SK-N-SH treated with all-trans-retinoic acid at 6 μM for 48 hours (cell line): ENCODE measurements at regions not wholly inside any gene's neighbourhood (a gene's known extent, or its start where the extent isn't known, plus 50 kb on each side); places are given as distances from the start of the nearest gene placed in this dataset.

Experiments
- ATAC-seq: fragments of 200-7000 bp; cut with Tn5 transposase; 3 replicates; pipeline ENCODE4 v1.9.1; 2020; ENCODE audit warnings: mild to moderate bottlenecking, moderate library complexity
- BACH2 ChIP-seq: fragments of 250-450 bp; sonication (Bioruptor Pico); IDR thresholded peaks from 2 replicates; pipeline ENCODE4 v1.9.0; 2021; ENCODE audit warnings: mild to moderate bottlenecking, borderline replicate concordance
- CREB5 ChIP-seq: fragments of 250-450 bp; sonication (Bioruptor Pico); IDR thresholded peaks from 2 replicates; pipeline ENCODE4 v1.5.1; 2020; ENCODE audit warnings: low read depth, mild to moderate bottlenecking, moderate library complexity
- CSDC2 ChIP-seq: fragments of 250-450 bp; sonication (Bioruptor Pico); IDR thresholded peaks from 2 replicates; pipeline ENCODE4 v1.5.0; 2020; ENCODE audit warnings: mild to moderate bottlenecking, moderate library complexity
- CSRNP3 ChIP-seq: fragments of 250-450 bp; sonication (Bioruptor Pico); IDR thresholded peaks from 2 replicates; pipeline ENCODE4 v1.5.1; 2021; ENCODE audit warnings: mild to moderate bottlenecking, moderate library complexity
- GLIS3 ChIP-seq: fragments of 250-450 bp; sonication (Bioruptor Pico); IDR thresholded peaks from 2 replicates; pipeline ENCODE4 v1.5.0; 2020; ENCODE audit warnings: mild to moderate bottlenecking, moderate library complexity
- ISL1 ChIP-seq: fragments of 250-450 bp; sonication (Bioruptor Pico); IDR thresholded peaks from 2 replicates; pipeline ENCODE4 v2.1.2; 2022; ENCODE audit warnings: mild to moderate bottlenecking, moderate library complexity
- OSR1 ChIP-seq: fragments of 250-450 bp; sonication (Bioruptor Pico); IDR thresholded peaks from 2 replicates; pipeline ENCODE4 v1.8.0; 2022; ENCODE audit warnings: moderate library complexity, mild to moderate bottlenecking, inconsistent platforms
- PPARA ChIP-seq: fragments of 250-450 bp; sonication (Bioruptor Pico); IDR thresholded peaks from 2 replicates; pipeline ENCODE4 v1.5.0; 2020; ENCODE audit warnings: mild to moderate bottlenecking, borderline replicate concordance
- RARB ChIP-seq: fragments of 250-450 bp; sonication (Bioruptor Pico); IDR thresholded peaks from 2 replicates; pipeline ENCODE4 v1.8.0; 2021; ENCODE audit warnings: mild to moderate bottlenecking, moderate library complexity
- TCF4 ChIP-seq: fragments of 250-450 bp; sonication (Bioruptor Pico); IDR thresholded peaks from 2 replicates; pipeline ENCODE4 v1.8.0; 2021; ENCODE audit warnings: mild to moderate bottlenecking, moderate library complexity, borderline replicate concordance
- TOX ChIP-seq: fragments of 250-450 bp; sonication (Bioruptor Pico); IDR thresholded peaks from 2 replicates; pipeline ENCODE4 v1.8.0; 2021; ENCODE audit warnings: mild to moderate bottlenecking, moderate library complexity, borderline replicate concordance
- ZC3H10 ChIP-seq: fragments of 250-450 bp; sonication (Bioruptor Pico); IDR thresholded peaks from 2 replicates; pipeline ENCODE4 v1.5.1; 2021; ENCODE audit warnings: mild to moderate bottlenecking, moderate library complexity
- ZFP3 ChIP-seq: fragments of 250-450 bp; sonication (Bioruptor Pico); IDR thresholded peaks from 2 replicates; pipeline ENCODE4 v1.5.0; 2020; ENCODE audit warnings: mild to moderate bottlenecking, moderate library complexity
- ZFP30 ChIP-seq: fragments of 450-650 bp; formaldehyde crosslinking; IDR thresholded peaks from 2 replicates; pipeline ENCODE4 v1.5.0; 2022; ENCODE audit warnings: mild to moderate bottlenecking, moderate library complexity
- ZNF565 ChIP-seq: fragments of 450-650 bp; formaldehyde crosslinking; conservative IDR thresholded peaks from 2 replicates; pipeline ENCODE4 v1.5.0; 2020; ENCODE audit warnings: low read depth, mild to moderate bottlenecking, moderate library complexity
- ZNF70 ChIP-seq: fragments of 450-650 bp; formaldehyde crosslinking; IDR thresholded peaks from 2 replicates; pipeline ENCODE4 v1.5.0; 2020; ENCODE audit warnings: mild to moderate bottlenecking, moderate library complexity
- TF ChIP-seq, protein P1 (sequence below): fragments of 250-450 bp; sonication (Bioruptor Pico); IDR thresholded peaks from 2 replicates; pipeline ENCODE4 v1.8.0; 2020; ENCODE audit warnings: mild to moderate bottlenecking, moderate library complexity, borderline replicate concordance
- TF ChIP-seq, protein P2 (sequence below): fragments of 250-450 bp; sonication (Bioruptor Pico); IDR thresholded peaks from 2 replicates; pipeline ENCODE4 v1.8.0; 2021; ENCODE audit warnings: low read depth, mild to moderate bottlenecking, moderate library complexity, borderline replicate concordance
- TF ChIP-seq, protein P3 (sequence below): fragments of 250-450 bp; sonication (Bioruptor Pico); IDR thresholded peaks from 2 replicates; pipeline ENCODE4 v1.5.0; 2020; ENCODE audit warnings: mild to moderate bottlenecking, moderate library complexity

DNA sequence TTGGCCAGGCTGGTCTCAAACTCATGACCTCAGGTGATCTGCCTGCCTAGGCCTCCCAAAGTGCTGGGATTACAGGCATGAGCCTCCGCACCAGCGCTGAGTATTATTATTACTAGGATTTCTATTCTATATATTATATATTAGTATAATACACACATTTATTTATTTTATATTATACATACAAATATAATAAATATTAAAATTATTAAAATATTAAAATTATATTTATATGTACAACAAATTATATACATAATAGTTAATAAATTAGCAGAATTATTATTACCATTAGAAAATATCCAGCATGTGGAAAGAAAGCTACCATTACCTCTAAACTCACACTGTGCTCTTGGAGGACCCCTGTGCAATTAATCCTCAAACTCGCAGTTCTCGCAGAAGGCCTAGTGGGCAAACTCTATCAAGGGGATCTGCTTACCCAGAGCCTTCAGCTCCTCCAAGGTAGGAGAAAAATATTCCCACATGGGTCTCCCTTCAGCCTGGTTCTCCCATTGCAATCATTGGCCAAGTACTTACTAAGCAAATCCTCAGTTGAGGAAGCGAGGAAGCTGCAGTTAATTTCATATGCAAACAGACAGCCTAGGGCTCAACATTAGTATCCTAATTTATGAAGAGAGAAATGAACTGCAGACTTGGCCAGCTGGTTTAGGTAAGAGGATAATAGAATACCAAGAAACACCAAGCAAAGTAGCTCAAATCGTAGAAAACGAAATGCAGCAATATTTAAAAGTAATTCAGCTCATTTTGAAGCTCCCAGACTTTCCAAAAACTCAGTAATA is 241.4 kb upstream of the IRX5 start:
- no peak for ATAC-seq
- TF ChIP-seq OSR1 (CRISPR knock-in tag) = no peak
- TF ChIP-seq, protein P1, sequence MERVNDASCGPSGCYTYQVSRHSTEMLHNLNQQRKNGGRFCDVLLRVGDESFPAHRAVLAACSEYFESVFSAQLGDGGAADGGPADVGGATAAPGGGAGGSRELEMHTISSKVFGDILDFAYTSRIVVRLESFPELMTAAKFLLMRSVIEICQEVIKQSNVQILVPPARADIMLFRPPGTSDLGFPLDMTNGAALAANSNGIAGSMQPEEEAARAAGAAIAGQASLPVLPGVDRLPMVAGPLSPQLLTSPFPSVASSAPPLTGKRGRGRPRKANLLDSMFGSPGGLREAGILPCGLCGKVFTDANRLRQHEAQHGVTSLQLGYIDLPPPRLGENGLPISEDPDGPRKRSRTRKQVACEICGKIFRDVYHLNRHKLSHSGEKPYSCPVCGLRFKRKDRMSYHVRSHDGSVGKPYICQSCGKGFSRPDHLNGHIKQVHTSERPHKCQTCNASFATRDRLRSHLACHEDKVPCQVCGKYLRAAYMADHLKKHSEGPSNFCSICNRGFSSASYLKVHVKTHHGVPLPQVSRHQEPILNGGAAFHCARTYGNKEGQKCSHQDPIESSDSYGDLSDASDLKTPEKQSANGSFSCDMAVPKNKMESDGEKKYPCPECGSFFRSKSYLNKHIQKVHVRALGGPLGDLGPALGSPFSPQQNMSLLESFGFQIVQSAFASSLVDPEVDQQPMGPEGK (CRISPR knock-in tag) = no peak
- TF ChIP-seq TOX = no peak
- no peak for TF ChIP-seq RARB (CRISPR knock-in tag)
- TF ChIP-seq, protein P2, sequence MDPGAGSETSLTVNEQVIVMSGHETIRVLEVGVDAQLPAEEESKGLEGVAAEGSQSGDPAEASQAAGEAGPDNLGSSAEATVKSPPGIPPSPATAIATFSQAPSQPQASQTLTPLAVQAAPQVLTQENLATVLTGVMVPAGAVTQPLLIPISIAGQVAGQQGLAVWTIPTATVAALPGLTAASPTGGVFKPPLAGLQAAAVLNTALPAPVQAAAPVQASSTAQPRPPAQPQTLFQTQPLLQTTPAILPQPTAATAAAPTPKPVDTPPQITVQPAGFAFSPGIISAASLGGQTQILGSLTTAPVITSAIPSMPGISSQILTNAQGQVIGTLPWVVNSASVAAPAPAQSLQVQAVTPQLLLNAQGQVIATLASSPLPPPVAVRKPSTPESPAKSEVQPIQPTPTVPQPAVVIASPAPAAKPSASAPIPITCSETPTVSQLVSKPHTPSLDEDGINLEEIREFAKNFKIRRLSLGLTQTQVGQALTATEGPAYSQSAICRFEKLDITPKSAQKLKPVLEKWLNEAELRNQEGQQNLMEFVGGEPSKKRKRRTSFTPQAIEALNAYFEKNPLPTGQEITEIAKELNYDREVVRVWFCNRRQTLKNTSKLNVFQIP (CRISPR knock-in tag) = no peak
- no peak for TF ChIP-seq ISL1 (CRISPR knock-in tag)
- TF ChIP-seq ZC3H10 = no peak
- no peak for TF ChIP-seq GLIS3 (CRISPR knock-in tag)
- TF ChIP-seq ZFP30 (CRISPR knock-in tag) = no peak
- no peak for TF ChIP-seq CSDC2
- no peak for TF ChIP-seq ZNF70
- TF ChIP-seq TCF4 = no peak
- TF ChIP-seq CREB5 = no peak
- no peak for TF ChIP-seq PPARA (CRISPR knock-in tag)
- TF ChIP-seq ZFP3 (CRISPR knock-in tag) = no peak
- no peak for TF ChIP-seq CSRNP3

- ATAC-seq = no peak
- no peak for TF ChIP-seq BACH2 (CRISPR knock-in tag)
- TF ChIP-seq, protein P3, sequence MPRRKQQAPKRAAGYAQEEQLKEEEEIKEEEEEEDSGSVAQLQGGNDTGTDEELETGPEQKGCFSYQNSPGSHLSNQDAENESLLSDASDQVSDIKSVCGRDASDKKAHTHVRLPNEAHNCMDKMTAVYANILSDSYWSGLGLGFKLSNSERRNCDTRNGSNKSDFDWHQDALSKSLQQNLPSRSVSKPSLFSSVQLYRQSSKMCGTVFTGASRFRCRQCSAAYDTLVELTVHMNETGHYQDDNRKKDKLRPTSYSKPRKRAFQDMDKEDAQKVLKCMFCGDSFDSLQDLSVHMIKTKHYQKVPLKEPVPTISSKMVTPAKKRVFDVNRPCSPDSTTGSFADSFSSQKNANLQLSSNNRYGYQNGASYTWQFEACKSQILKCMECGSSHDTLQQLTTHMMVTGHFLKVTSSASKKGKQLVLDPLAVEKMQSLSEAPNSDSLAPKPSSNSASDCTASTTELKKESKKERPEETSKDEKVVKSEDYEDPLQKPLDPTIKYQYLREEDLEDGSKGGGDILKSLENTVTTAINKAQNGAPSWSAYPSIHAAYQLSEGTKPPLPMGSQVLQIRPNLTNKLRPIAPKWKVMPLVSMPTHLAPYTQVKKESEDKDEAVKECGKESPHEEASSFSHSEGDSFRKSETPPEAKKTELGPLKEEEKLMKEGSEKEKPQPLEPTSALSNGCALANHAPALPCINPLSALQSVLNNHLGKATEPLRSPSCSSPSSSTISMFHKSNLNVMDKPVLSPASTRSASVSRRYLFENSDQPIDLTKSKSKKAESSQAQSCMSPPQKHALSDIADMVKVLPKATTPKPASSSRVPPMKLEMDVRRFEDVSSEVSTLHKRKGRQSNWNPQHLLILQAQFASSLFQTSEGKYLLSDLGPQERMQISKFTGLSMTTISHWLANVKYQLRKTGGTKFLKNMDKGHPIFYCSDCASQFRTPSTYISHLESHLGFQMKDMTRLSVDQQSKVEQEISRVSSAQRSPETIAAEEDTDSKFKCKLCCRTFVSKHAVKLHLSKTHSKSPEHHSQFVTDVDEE (CRISPR knock-in tag) = no peak
- no peak for TF ChIP-seq TCF4
- no peak for TF ChIP-seq ISL1 (CRISPR knock-in tag)
- no peak for TF ChIP-seq ZNF565 (CRISPR knock-in tag)
- TF ChIP-seq CREB5 = no peak
- no peak for TF ChIP-seq CSDC2
- TF ChIP-seq ZNF70 = no peak
- TF ChIP-seq OSR1 (CRISPR knock-in tag) = no peak
- TF ChIP-seq, all 23 proteins: peak for 0
These were observed 242.3 kb upstream of the IRX5 start for GRCh38 chr16:54688339-54688738.
